ENCODE measurements at regions not wholly inside any gene's neighbourhood (a gene's known extent, or its start where the extent isn't known, plus 50 kb on each side); places are given as distances from the start of the nearest gene placed in this dataset.
"Not testable (repeated sequence)": the region's sequence is repeated elsewhere in the genome, so short reads cannot be mapped to it uniquely, and the experiment has no call there.

DNA sequence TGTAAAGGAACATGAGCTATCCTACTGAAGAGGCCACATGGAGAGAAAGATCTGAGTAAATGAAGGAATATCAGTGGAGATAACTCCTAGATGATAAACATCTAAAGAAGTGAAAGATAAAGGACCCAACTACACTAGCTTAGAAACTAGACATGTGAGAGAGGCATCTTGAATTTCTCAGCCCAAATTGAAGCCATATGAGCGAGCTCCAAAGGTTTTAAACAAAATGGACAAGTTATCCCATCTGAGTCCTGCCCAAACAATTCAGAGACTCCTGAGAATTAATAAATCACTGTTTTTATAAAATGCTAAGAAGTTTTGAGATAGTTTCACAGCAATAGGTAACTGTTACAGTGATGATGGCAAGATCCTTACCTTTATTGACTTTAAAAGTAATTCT, 438.9 kb downstream of the NAV3 start:
- in situ Hi-C loops (cut with HindIII; ENCODE audit: low pct_unique_long_range_greater_than_20kb, low sequenced_read_pairs), result no loop called here
- DNase-seq (ENCODE audit: low read depth), result no peak

DNA sequence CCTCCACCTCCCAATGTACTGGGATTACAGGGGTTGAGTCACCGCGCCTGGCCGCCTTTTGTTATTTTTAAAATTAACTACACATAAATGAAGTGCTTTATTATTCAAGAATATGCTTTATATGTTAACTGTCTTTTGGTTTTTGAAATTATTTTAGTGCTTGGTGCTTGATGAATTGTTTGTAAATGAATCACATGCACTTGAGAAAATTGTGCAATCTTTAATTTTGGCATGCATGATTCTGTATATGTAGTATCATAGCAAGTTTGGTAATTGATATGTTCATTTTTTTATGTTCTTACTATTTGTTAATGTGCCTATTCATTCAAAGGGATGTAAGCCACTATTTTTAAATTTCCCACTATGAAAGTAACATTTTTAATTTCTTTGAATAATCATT, 440.9 kb downstream of the NAV3 start:
- in situ Hi-C loops (cut with HindIII; ENCODE audit: low pct_unique_long_range_greater_than_20kb, low sequenced_read_pairs), result no loop called here
- no peak for DNase-seq (ENCODE audit: low read depth)

DNA sequence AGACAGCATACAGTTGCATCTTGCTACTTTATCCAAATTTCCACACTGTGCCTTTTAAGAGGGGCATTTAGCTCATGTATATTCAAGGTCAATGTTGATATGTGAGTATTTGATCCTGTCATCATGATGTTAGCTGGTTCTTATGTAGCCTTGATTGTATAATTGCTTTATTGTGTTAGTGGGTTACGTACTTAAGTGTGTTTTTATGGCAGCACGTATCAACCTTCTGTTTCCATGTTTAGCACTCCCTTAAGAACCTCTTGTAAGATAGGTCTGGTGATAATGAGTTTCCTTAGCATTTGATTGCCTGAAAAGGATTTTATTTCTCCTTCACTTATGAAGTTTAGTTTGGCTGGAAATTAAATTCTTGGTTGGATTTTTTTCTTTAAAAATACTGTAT, 445.2 kb downstream of the NAV3 start:
- in situ Hi-C loops (cut with HindIII; ENCODE audit: low pct_unique_long_range_greater_than_20kb, low sequenced_read_pairs), result no loop called here
- DNase-seq (ENCODE audit: low read depth), result no peak

DNA sequence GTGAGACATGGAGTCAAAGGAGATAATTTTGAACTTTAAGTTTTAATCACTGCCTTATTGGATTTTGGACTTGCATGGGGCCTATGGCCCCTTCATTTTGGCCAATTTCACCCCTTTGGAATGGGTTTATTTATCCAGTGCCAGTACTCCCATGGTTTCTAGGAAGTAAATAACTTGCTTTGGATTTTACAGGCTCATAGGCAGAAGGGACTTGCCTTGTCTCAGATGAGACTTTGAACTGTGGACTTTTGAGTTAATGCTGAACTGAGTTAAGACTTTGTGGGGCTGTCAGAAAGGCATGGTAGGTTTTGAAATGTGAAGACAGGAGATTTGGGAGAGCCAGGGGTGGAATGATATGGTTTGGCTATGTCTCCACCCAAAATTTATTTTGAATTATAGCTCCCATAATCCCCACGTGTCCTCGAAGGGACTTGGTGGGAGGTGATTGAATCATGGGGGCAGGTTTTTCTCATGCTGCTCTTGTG, 448.1 kb downstream of the NAV3 start:
- DNase-seq (ENCODE audit: low read depth), result no peak
- in situ Hi-C loops (cut with HindIII; ENCODE audit: low pct_unique_long_range_greater_than_20kb, low sequenced_read_pairs), result no loop called here

DNA sequence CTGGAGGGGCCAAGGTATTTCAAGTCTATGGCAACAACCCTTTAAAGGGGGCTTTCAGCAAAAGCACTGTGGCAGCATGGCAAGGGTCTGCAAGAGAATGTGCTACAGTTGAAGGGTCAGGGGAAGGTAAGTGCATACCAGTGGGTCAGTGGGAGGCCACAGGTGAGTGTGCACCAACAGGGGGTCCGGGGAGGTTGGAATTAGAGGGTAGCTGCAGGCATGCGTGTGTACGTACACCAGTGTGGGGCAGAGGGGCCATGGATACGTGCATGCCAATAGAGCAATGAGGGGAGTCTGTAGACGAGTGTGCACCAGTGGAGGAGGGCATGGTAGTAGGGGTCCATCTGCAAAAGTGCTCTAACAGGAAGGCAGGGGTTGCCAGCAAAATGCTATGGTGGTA, 448.9 kb downstream of the NAV3 start:
- in situ Hi-C loops (cut with HindIII; ENCODE audit: low pct_unique_long_range_greater_than_20kb, low sequenced_read_pairs), result no loop called here
- no peak for DNase-seq (ENCODE audit: low read depth)

DNA sequence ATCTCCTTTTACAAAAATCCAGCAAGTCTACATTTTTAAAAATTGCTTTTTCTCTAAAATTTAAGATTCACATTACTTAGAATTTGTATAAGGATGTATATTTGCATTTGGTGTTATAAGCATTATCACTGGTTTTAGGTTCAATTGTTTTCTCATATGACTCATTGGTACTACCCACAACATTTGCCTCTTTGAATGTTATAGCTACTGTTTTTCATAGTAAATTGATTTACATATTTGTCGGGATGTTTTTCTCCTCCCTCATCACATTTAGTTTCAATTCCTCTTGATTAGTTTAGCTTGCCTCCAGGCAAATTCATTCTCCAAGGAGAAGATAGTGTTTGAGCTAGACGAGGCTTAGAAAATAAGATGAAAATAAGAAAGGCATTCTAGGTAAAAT, 450.4 kb downstream of the NAV3 start:
- not testable (repeated sequence) for DNase-seq (ENCODE audit: low read depth)
- in situ Hi-C loops (cut with HindIII; ENCODE audit: low pct_unique_long_range_greater_than_20kb, low sequenced_read_pairs), result loop anchor here (5.0 kb wide), 1 partner anchor 39 kb away; no protein-coding TSS in a partner anchor

DNA sequence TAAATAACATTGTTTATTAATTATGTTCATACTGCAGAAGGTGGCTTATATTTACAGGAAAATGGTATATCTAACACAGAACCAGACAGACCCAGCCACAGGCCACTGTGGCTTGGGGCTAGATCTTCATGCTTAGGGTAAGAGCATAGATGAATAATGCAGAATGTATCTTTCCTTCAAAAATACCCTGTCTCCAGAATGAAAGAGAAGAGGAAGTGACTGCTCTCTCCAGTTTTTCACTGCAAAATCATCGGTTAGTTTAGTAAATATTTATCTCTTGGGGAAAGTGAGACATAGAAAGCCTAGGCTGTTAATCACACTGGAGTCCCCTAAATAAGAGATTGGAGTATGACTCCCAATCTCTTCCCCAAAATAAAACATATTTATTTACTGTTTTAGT, 453.7 kb downstream of the NAV3 start:
- DNase-seq (ENCODE audit: low read depth), result no peak
- in situ Hi-C loops (cut with HindIII; ENCODE audit: low pct_unique_long_range_greater_than_20kb, low sequenced_read_pairs), result loop anchor here (5.0 kb wide), 1 partner anchor 42 kb away; no protein-coding TSS in a partner anchor

DNA sequence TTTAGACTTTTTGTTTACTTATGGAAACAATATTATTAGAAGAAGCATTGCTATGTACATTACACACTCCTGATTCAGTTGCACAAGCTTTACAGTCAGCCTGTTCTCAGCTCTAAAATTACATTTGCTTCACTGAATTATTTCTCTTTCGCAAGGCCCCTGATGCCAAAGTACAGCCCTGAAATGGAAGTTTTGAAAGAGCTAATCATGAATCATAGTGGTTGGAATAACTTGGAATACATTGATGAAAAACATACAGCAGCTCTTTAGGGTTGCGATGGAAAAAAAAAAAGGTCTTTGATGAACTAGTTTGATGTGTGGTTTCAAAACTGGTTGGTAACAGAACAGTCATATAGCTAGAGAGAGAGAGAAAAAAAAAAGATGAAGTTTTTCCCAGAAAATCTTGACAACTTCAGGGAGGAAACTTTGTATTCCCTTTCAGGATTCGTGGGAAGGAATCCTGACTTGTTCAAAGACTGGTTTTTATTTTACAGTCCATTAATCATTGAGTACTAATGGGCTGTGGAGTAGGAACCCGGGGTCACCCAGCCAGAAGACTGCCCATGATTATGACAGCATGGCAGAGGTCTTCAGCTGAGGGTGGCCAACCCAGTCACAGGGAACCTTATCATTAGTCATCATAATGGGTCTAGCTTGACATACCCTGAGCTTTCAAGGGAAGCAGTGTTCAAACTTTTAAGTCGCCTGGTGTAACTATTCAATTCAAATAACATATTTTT, 460.1 kb downstream of the NAV3 start:
- in situ Hi-C loops (cut with HindIII; ENCODE audit: low pct_unique_long_range_greater_than_20kb, low sequenced_read_pairs), result no loop called here
- DNase-seq (ENCODE audit: low read depth), result peak; percentile 97

DNA sequence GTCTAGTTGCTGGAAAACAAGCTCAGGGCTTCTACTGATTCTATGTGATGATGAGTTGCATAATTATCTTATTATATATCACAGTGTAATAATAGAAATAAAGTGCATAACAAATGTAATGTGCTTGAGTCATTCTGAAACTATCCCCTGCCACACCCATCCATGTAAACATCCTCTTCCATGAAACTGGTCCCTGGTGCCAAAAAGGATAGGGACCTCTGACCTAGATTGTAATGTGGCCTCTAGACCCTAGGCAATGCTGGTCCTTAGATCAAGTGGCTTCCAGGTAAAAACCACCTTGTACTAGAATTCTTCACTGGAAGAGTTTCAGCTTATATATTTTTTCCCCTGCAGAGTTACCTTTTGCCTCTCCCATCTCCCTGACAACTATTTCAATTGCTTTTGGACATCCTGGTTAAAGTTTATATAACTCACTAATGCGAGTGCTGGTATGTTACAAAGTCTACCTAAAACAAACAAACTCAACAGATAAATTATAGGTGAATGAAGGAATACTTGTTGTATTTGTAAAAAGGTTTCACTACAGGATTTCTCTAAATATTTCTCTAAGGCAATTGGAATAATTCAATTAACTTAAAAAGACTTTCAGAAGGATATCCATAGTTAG, 462.5 kb downstream of the NAV3 start:
- peak; percentile 94 for DNase-seq (ENCODE audit: low read depth)
- in situ Hi-C loops (cut with HindIII; ENCODE audit: low pct_unique_long_range_greater_than_20kb, low sequenced_read_pairs), result no loop called here

DNA sequence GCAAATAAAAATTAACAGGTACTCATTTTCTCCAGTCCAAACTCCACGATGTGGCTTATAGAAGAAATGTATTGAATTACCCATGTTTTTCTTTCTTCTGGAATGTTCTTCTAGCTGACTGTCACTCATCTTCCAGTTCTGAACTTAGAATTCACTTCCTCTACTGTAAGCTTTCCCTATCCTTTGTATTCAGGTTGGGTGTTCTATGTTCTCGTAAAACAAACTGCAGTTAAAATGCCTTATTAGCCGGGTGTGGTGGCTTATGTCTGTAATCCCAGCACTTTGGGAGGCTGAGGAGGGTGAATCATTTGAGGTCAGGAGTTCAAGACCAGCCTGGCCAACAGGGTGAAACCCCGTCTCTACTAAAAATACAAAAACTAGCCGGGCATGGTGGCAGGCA, 470.6 kb downstream of the NAV3 start:
- DNase-seq (ENCODE audit: low read depth), result peak; percentile 35
- in situ Hi-C loops (cut with HindIII; ENCODE audit: low pct_unique_long_range_greater_than_20kb, low sequenced_read_pairs), result not testable (repeated sequence)

DNA sequence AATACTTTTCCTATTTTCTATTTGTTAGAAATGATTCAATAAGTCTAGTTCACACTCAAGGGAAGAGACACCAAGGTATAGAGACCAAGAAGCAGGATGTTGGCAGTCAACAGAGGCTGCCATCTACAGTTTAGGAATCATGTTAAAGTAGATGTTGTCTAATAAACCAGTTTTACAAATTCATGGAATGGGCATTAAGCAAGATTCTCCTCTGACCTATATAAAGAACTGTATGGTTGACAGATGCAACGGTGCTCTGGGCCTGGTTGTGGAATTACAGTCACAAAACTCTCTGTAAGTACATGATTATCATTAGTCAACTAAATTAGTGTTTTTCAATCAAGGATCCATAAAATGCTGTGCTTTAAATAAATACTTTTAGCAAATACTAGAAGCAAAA, 475.1 kb downstream of the NAV3 start:
- in situ Hi-C loops (cut with HindIII; ENCODE audit: low pct_unique_long_range_greater_than_20kb, low sequenced_read_pairs), result no loop called here
- DNase-seq (ENCODE audit: low read depth), result no peak

DNA sequence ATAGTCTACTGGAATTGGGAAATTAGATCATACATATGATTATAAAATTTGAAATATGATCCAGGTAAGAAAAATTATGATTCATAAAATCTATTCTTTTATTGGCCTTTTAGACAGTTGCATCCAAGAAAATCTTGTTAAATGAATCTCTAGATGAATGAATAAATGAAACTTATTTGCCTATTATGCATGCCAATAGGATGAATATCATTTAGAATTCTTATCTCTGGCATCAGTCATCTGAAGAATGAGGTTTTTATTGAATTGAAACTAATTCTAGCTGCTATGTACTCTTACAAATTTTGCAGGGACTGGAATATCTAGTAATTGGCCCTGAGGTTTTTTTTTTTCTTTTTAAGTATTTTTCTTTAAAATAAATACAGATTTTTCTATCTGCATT, 475.5 kb downstream of the NAV3 start:
- in situ Hi-C loops (cut with HindIII; ENCODE audit: low pct_unique_long_range_greater_than_20kb, low sequenced_read_pairs), result no loop called here
- DNase-seq (ENCODE audit: low read depth), result no peak

DNA sequence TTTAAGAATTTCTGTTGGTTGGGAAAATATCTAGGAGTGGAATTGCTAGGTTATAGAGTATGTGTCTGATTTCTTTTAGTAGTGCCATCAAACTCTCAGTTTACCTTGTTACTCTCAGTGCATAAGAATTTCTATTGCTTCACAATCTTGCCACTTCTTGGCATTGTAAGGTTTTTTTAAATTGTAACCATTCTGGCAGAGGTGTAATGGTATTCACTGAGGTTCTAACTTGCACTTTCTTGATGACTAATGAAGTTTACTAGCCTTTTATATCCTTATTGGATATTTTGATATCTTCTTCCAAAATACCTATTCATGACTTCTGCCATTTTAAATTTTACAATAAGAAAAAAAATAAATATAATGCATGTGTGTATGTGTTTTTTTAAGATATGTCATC, 478.0 kb downstream of the NAV3 start:
- in situ Hi-C loops (cut with HindIII; ENCODE audit: low pct_unique_long_range_greater_than_20kb, low sequenced_read_pairs), result no loop called here
- DNase-seq (ENCODE audit: low read depth), result no peak

DNA sequence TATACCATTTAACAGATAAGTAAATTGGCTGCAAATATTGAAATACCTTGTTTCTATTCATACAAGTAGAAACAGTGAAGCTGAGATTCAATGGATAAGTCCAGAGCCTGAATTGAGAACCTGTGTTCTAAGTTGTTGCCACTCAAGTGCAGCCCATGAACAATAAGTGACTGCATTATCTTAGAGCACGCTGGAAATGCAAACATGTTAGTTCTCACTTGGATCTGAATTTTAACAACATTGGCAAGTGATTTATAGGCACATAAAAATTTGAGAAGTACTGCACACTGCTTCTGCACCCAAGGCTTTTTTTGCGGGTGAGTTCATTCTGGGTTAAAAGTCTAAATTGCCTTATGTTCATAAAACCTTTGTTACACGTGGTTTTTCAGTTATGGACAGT, 484.3 kb downstream of the NAV3 start:
- in situ Hi-C loops (cut with HindIII; ENCODE audit: low pct_unique_long_range_greater_than_20kb, low sequenced_read_pairs), result no loop called here
- no peak for DNase-seq (ENCODE audit: low read depth)

DNA sequence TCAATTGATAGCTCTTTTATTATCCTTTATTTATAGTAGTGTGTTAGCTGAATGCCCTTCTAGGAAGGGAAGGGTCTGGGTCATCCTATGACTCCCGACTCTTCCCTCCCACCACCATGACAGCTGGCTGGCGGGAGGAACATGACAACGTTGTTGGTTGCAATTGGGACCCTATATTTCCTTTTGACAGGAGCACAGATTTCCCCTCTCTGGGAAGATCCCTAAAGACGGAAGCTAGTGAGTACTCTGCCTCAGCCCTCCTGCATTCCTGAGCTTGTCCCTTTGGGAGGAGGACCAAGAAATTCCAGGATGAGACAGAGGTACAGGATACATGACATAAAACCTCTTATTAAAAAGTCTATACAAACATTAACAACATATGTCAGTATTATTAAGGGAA, 485.4 kb downstream of the NAV3 start:
- in situ Hi-C loops (cut with HindIII; ENCODE audit: low pct_unique_long_range_greater_than_20kb, low sequenced_read_pairs), result no loop called here
- no peak for DNase-seq (ENCODE audit: low read depth)

DNA sequence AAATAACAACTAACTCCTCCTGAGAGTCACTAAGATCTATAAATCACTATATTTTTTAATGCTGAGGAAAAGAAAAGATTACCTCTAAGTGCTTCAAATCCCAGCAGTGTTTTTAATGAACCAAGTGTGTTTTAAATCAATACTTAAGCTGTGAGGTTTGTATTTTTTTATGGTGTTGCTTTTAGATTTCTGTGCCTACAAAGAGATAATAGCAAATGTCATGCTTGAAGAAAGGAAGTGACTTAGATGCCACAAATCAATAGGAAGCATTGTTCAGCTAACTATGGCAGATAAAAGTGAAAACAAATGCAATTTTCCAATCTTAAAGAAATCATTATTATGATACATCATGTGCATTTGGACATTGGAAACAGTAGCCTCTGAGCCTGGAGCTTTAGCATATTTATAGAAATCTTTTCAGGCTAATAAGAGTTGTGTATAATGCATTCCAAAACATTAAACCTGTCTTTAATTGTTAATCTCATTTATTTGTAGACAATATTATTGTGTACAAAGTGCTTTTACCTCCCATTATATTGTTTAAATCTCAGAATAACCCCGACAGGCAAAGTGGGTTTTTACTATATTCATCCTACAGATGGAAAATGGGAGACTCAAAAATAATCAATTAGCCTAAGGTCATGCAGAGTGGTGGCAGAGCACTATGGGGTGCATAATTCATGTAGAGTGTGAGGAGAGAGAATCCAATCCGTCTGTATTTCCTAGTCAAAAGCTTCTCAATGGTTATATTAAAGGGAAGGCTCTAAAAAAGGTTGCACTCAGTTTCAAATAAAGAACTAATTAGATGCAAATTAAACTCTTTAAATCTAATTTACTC, 486.2 kb downstream of the NAV3 start:
- in situ Hi-C loops (cut with HindIII; ENCODE audit: low pct_unique_long_range_greater_than_20kb, low sequenced_read_pairs), result no loop called here
- DNase-seq (ENCODE audit: low read depth), result no peak

DNA sequence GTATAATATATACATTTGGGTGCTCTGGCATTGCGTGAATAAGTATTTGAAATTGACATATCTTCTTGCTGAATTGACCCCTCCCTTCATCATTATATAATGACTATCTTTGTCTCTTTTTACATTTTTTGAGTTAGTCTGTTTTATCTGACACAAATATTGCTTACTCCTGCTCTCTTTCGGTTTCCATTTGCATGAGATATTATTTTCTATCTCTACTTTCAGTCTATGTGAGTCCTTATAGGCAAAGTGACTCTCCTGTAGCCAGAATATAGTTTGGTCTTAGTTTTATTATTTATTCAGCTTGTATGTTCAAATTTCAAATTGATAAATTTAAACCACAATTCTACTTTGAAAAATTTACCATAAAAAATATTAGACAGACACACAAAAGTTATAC, 491.0 kb downstream of the NAV3 start:
- in situ Hi-C loops (cut with HindIII; ENCODE audit: low pct_unique_long_range_greater_than_20kb, low sequenced_read_pairs), result no loop called here
- no peak for DNase-seq (ENCODE audit: low read depth)

DNA sequence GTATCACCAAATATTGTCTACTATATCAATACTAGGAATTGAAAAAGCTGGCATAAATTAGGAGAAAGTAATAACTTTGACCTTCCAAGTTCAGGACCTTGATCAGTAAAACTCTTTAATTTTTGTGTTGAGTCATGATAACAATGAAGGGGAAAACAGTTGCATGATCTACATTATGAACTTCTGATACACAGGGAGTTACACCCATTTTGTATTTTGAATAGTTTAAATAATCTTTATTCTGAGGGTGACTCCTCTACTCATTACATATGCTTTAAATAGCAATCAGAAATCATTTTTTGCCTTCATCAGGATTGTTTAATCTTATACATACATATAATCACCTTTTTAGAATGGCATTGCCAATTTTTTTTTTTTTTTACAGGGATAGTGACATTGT, 492.5 kb downstream of the NAV3 start:
- in situ Hi-C loops (cut with HindIII; ENCODE audit: low pct_unique_long_range_greater_than_20kb, low sequenced_read_pairs), result no loop called here
- no peak for DNase-seq (ENCODE audit: low read depth)

DNA sequence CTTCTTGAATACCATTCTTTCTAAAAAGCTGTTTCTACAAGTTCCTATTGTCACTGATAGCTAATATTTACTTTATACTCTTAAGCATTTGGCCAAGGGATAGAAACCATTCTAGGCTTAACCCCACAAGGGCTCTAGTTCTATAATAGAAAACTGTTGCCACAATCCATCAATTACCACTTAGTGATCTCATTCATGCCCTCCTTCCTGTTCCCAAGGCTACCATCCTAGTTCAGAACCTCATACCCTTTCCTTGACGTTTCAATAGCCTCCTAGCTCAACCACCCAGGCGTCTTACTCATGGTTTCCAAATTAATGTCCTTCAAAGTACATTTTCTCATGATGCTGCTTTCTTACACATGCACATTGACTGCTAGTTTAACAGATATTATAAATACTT, 493.5 kb downstream of the NAV3 start:
- DNase-seq (ENCODE audit: low read depth), result no peak
- in situ Hi-C loops (cut with HindIII; ENCODE audit: low pct_unique_long_range_greater_than_20kb, low sequenced_read_pairs), result no loop called here

Measured in Caki2 (cell line).